ENCODE measurements at regions not wholly inside any gene's neighbourhood (a gene's known extent, or its start where the extent isn't known, plus 50 kb on each side); places are given as distances from the start of the nearest gene placed in this dataset.

DNA sequence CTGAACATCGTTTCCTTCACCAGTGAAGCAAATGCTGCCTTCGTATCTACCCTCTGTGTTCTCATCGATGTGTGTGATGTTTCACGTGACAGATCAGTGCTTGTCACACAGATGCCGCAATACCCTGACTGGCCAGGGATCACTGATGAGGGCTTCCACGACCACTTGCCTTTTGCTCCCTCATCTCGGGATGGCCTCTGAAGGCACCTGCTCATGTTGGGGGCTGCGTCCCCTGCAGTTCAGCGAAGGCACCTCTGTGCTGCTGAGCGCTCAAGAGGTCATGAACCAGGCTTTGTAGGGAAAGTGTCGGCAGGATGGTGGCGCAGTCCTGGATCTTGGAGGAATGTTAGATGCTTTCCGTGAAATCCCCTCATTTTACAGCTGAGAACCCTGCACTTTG is 79.2 kb upstream of the KLF13 start:
- TF ChIP-seq, protein P1, sequence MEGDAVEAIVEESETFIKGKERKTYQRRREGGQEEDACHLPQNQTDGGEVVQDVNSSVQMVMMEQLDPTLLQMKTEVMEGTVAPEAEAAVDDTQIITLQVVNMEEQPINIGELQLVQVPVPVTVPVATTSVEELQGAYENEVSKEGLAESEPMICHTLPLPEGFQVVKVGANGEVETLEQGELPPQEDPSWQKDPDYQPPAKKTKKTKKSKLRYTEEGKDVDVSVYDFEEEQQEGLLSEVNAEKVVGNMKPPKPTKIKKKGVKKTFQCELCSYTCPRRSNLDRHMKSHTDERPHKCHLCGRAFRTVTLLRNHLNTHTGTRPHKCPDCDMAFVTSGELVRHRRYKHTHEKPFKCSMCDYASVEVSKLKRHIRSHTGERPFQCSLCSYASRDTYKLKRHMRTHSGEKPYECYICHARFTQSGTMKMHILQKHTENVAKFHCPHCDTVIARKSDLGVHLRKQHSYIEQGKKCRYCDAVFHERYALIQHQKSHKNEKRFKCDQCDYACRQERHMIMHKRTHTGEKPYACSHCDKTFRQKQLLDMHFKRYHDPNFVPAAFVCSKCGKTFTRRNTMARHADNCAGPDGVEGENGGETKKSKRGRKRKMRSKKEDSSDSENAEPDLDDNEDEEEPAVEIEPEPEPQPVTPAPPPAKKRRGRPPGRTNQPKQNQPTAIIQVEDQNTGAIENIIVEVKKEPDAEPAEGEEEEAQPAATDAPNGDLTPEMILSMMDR (IDR thresholded peaks at IDR 0.05): no peak
- TF ChIP-seq EP300 (IDR thresholded peaks at IDR 0.05; ENCODE audit: low read depth): no peak
- TF ChIP-seq POLR2A (IDR thresholded peaks at IDR 0.05): no peak
- no peak overlapping the region for H3K27ac ChIP-seq
- H3K9me3 ChIP-seq: no peaks in the 10 kb centered on the region
- no peak for DNase-seq
- H3K4me3 ChIP-seq: no peak overlapping the region
- no peaks in the 10 kb centered on the region for H3K36me3 ChIP-seq
- no peaks in the 10 kb centered on the region for H3K27me3 ChIP-seq
- no peaks in the 10 kb centered on the region for H3K4me1 ChIP-seq
- in situ Hi-C loops (cut with MboI; ENCODE audit: low pct_ligation_motif_present in 1 of 4, low pct_unique_long_range_greater_than_20kb in 1 of 4, low sequenced_read_pairs in 3 of 4) (no loop called here), intact Hi-C loops (cut with DNase I; ENCODE audit: low total_unique reads) (no loop called here)
- WGBS, 2 donors (ENCODE audit: low coverage in 1 of 2): 92 to 100% methylated on average over 1 to 13 of the region's 13 CpGs

DNA sequence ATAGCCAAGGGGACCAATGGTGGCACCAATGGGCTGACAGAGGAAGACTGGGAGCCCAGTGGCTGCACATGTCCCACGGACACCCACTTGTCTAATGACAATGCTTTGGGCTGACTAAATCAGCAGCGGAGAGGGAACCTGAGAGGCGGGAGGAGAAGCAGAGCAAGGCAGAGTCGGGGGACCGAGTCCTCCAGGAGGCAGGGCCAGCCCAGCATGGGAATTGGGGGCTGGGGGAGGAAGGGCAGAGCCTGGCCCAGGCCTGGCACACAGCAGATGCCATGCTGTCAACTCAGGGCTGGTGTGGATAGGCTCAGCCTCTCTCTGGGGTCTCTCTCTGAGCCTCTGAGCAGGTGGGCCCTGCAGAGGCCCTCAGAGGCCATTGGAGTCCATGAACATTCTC is 78.4 kb upstream of the KLF13 start:
- no peaks in the 10 kb centered on the region for H3K4me1 ChIP-seq
- no peak for DNase-seq
- H3K27me3 ChIP-seq: no peaks in the 10 kb centered on the region
- no peak for TF ChIP-seq EP300 (IDR thresholded peaks at IDR 0.05; ENCODE audit: low read depth)
- no peak for TF ChIP-seq POLR2AphosphoS5 (IDR thresholded peaks at IDR 0.05)
- TF ChIP-seq, protein P1 (IDR thresholded peaks at IDR 0.05): no peak
- no peak for TF ChIP-seq POLR2A (IDR thresholded peaks at IDR 0.05)
- no peaks in the 10 kb centered on the region for H3K36me3 ChIP-seq
- no peak overlapping the region for H3K27ac ChIP-seq
- H3K9me3 ChIP-seq: no peaks in the 10 kb centered on the region
- WGBS, 2 donors (ENCODE audit: low coverage in 1 of 2): 75% methylated on average over 5 of the region's 5 CpGs; no CpG with 5 or more reads in 1 of the 2 donors
- in situ Hi-C loops (cut with MboI; ENCODE audit: low pct_ligation_motif_present in 1 of 4, low pct_unique_long_range_greater_than_20kb in 1 of 4, low sequenced_read_pairs in 3 of 4) (no loop called here), intact Hi-C loops (cut with DNase I; ENCODE audit: low total_unique reads) (no loop called here)
- H3K4me3 ChIP-seq: no peak overlapping the region

DNA sequence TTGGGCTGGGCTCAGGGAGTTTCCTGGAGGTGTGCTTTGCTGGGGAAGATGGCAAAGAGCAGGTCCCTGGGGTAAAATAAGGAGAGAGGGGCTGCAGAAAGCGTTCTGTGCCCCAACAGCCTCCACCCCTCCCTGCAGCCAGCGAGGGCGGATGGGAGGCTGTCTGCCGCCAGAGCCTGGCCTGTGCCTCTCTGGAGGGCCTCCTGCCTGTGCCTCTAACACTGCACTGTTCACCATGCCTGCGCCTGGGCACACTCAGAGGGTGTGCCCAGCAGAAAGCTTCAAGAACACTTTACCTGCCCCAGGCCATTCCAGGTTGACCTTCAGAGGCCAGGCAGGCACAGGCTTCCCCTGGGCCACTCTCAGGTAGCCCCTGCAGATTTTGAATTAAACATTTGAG is 77.7 kb upstream of the KLF13 start:
- no peaks in the 10 kb centered on the region for H3K9me3 ChIP-seq
- 93% methylated on average over 4 of the region's 5 CpGs; no CpG with 5 or more reads in 1 of the 2 donors for WGBS, 2 donors (ENCODE audit: low coverage in 1 of 2)
- H3K4me1 ChIP-seq: peaks cover 0 to 4% (median 0%) of the 10 kb centered on the region in 4 donors
- intact Hi-C loops (cut with DNase I; ENCODE audit: low total_unique reads) (no loop called here), in situ Hi-C loops (cut with MboI; ENCODE audit: low pct_ligation_motif_present in 1 of 4, low pct_unique_long_range_greater_than_20kb in 1 of 4, low sequenced_read_pairs in 3 of 4) (no loop called here)
- TF ChIP-seq EP300 (IDR thresholded peaks at IDR 0.05; ENCODE audit: low read depth) (no peak), POLR2A (IDR thresholded peaks at IDR 0.05) (no peak), POLR2AphosphoS5 (IDR thresholded peaks at IDR 0.05) (no peak)
- TF ChIP-seq, protein P1 (IDR thresholded peaks at IDR 0.05): no peak
- DNase-seq: no peak
- H3K36me3 ChIP-seq: no peaks in the 10 kb centered on the region
- no peaks in the 10 kb centered on the region for H3K27me3 ChIP-seq
- H3K27ac ChIP-seq: no peak overlapping the region
- no peak overlapping the region for H3K4me3 ChIP-seq

DNA sequence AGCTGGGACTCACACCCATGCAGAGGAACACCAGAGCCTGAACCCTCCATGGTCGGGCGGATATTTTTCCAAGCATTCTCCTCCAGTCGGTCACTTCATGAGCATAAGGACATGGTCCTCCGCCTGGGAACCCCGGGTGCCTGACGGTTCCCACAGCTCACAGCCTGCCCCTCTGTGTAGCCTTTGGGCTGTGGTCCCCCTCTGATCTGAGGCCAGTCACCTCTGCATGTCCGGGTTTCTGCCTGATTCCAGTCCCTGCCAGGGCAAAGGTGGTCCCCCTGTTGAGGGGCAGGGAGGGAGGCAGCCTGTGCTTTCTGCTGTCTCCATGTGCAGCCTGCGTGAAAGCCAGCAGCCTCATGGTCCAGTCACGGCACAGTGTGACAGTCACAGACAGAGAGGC is 76.6 kb upstream of the KLF13 start:
- Histone ChIP-seq H3K36me3 (no peaks in the 10 kb centered on the region), H3K27ac (no peak overlapping the region), H3K4me3 (no peak overlapping the region), H3K9me3 (no peaks in the 10 kb centered on the region), H3K27me3 (no peaks in the 10 kb centered on the region), H3K4me1 (peaks cover 2 to 15% (median 8%) of the 10 kb centered on the region in 4 donors)
- 99% methylated on average over 9 of the region's 9 CpGs; no CpG with 5 or more reads in 1 of the 2 donors for WGBS, 2 donors (ENCODE audit: low coverage in 1 of 2)
- DNase-seq: no peak
- TF ChIP-seq EP300 (IDR thresholded peaks at IDR 0.05; ENCODE audit: low read depth) (no peak), POLR2AphosphoS5 (IDR thresholded peaks at IDR 0.05) (no peak), POLR2A (IDR thresholded peaks at IDR 0.05) (no peak)
- TF ChIP-seq, protein P1 (IDR thresholded peaks at IDR 0.05): no peak
- intact Hi-C loops (cut with DNase I; ENCODE audit: low total_unique reads) (loop anchor here (2.0 kb wide), 1 partner anchor 65 kb away; no protein-coding TSS in a partner anchor), in situ Hi-C loops (cut with MboI; ENCODE audit: low pct_ligation_motif_present in 1 of 4, low pct_unique_long_range_greater_than_20kb in 1 of 4, low sequenced_read_pairs in 3 of 4) (no loop called here)

Measured in transverse colon (tissue), 4 donors.